GM23338 (cell line): ENCODE measurements at regions not wholly inside any gene's neighbourhood (a gene's known extent, or its start where the extent isn't known, plus 50 kb on each side); places are given as distances from the start of the nearest gene placed in this dataset.

Experiments
- ATAC-seq: fragments of 200-7000 bp; cut with Tn5 transposase; 3 replicates; pipeline ENCODE4 v1.9.1; 2020
- DNase-seq: peaks from one replicate; pipeline ENCODE4 v3.0.0-alpha.2; 2015; ENCODE audit warnings: low spot score
- H2AFZ ChIP-seq: fragments of 200-600 bp; sonication (generic); 2 replicates; pipeline ENCODE4 v1.8.0; 2016; ENCODE audit warnings: antibody characterized with exemption, mild to moderate bottlenecking, moderate library complexity
- H3F3A ChIP-seq: fragments of 200-600 bp; sonication (generic); replicated peaks from 2 replicates; pipeline ENCODE4 v1.8.0; 2017; ENCODE audit warnings: antibody characterized with exemption, mixed run types, low read depth
- H3K27ac ChIP-seq: fragments of 200-600 bp; sonication (generic); 2 replicates; pipeline ENCODE4 v1.6.1; 2016; ENCODE audit warnings: low read depth
- H3K27me3 ChIP-seq: fragments of 200-600 bp; sonication (generic); 2 replicates; pipeline ENCODE4 v1.8.0; 2016; ENCODE audit warnings: mild to moderate bottlenecking, mixed run types, moderate library complexity; ENCODE audit not compliant: insufficient read depth
- H3K36me3 ChIP-seq: fragments of 200-600 bp; sonication (generic); 2 replicates; pipeline ENCODE4 v1.8.0; 2016; ENCODE audit warnings: mild to moderate bottlenecking; ENCODE audit not compliant: insufficient read depth
- H3K4me1 ChIP-seq: fragments of 200-600 bp; sonication (generic); 2 replicates; pipeline ENCODE4 v1.8.0; 2016; ENCODE audit warnings: mild to moderate bottlenecking, moderate library complexity; ENCODE audit not compliant: insufficient read depth
- H3K4me2 ChIP-seq: fragments of 200-600 bp; sonication (generic); 2 replicates; pipeline ENCODE4 v1.7.1; 2017; ENCODE audit warnings: mixed run types
- H3K4me3 ChIP-seq: fragments of 200-600 bp; sonication (generic); 2 replicates; pipeline ENCODE4 v1.6.1; 2016; ENCODE audit warnings: mixed run types
- H3K79me2 ChIP-seq: fragments of 200-600 bp; sonication (generic); replicated peaks from 2 replicates; pipeline ENCODE4 v1.8.0; 2017; ENCODE audit warnings: mild to moderate bottlenecking; ENCODE audit not compliant: insufficient read depth
- H3K9me2 ChIP-seq: fragments of 200-600 bp; sonication (generic); 2 replicates; pipeline ENCODE4 v1.8.0; 2017; ENCODE audit not compliant: insufficient read depth
- H4K20me1 ChIP-seq: fragments of 200-600 bp; sonication (generic); replicated peaks from 2 replicates; pipeline ENCODE4 v1.8.0; 2017; ENCODE audit warnings: mild to moderate bottlenecking; ENCODE audit not compliant: insufficient read depth
- H3K27ac Mint-ChIP-seq: 2 replicates; pipeline ENCODE4 v1.8.0; 2020; ENCODE audit warnings: inconsistent platforms, mild to moderate bottlenecking, moderate library complexity, mixed read lengths
- H3K27me3 Mint-ChIP-seq: 3 replicates; pipeline ENCODE4 v1.8.0; 2022; ENCODE audit warnings: low read depth, mild to moderate bottlenecking, moderate library complexity, mixed read lengths, inconsistent platforms; ENCODE audit not compliant: insufficient read depth, poor library complexity
- H3K36me3 Mint-ChIP-seq: 3 replicates; pipeline ENCODE4 v1.8.0; 2021; ENCODE audit warnings: low read depth, mild to moderate bottlenecking, inconsistent platforms, moderate library complexity, mixed read lengths
- H3K4me1 Mint-ChIP-seq: 3 replicates; pipeline ENCODE4 v1.8.0; 2020; ENCODE audit warnings: mild to moderate bottlenecking, inconsistent platforms, mixed read lengths
- H3K4me3 Mint-ChIP-seq: 3 replicates; pipeline ENCODE4 v1.8.0; 2021; ENCODE audit warnings: moderate library complexity, mild to moderate bottlenecking, inconsistent platforms, mixed read lengths
- H3K9me3 Mint-ChIP-seq: 3 replicates; pipeline ENCODE4 v1.8.0; 2020; ENCODE audit warnings: moderate library complexity, mild to moderate bottlenecking, inconsistent platforms, mixed read lengths
- CREB1 ChIP-seq: fragments of 250-450 bp; sonication (Bioruptor Pico); IDR thresholded peaks from 2 replicates; pipeline ENCODE4 v1.5.0; 2020; ENCODE audit warnings: low read depth, mild to moderate bottlenecking, moderate library complexity
- ETS1 ChIP-seq: IDR thresholded peaks from 2 replicates; pipeline ENCODE4 v1.6.1; 2016; ENCODE audit warnings: antibody characterized with exemption
- EZH2 ChIP-seq: fragments of 200-600 bp; sonication (generic); IDR thresholded peaks from one replicate; pipeline ENCODE4 v1.8.0; 2017; ENCODE audit warnings: antibody characterized with exemption, mild to moderate bottlenecking, low read depth; ENCODE audit not compliant: unreplicated experiment
- JUNB ChIP-seq: IDR thresholded peaks from one replicate; pipeline ENCODE4 v1.6.1; 2016; ENCODE audit warnings: antibody characterized with exemption; ENCODE audit not compliant: unreplicated experiment
- NANOG ChIP-seq: IDR thresholded peaks from 2 replicates; pipeline ENCODE4 v1.6.1; 2016; ENCODE audit warnings: antibody characterized with exemption, borderline replicate concordance
- POLR2AphosphoS5 ChIP-seq: IDR thresholded peaks from 2 replicates; pipeline ENCODE4 v1.6.1; 2016; ENCODE audit warnings: antibody characterized with exemption, low read depth
- STAT1 ChIP-seq: IDR thresholded peaks from one replicate; pipeline ENCODE4 v1.6.1; 2016; ENCODE audit warnings: antibody characterized with exemption; ENCODE audit not compliant: unreplicated experiment
- ZNF114 ChIP-seq: fragments of 250-450 bp; sonication (Bioruptor Pico); IDR thresholded peaks from 2 replicates; pipeline ENCODE4 v1.5.0; 2020; ENCODE audit warnings: mild to moderate bottlenecking, moderate library complexity
- TF ChIP-seq, protein P1 (sequence below): fragments of 250-450 bp; sonication (Bioruptor Pico); IDR thresholded peaks from 2 replicates; pipeline ENCODE4 v1.5.0; 2020; ENCODE audit warnings: mild to moderate bottlenecking, moderate library complexity
- TF ChIP-seq, protein P2 (sequence below), 2 experiments: fragments of 200-600 bp in 1 of 2; sonication (generic) in 1 of 2; conservative IDR thresholded peaks; 2 replicates each; pipeline versions ENCODE4 v1.5.1 to v1.6.1; 2016 to 2017; ENCODE audit warnings: antibody characterized with exemption in 2 of 2, low read depth in 2 of 2, mild to moderate bottlenecking in 2 of 2, moderate library complexity in 1 of 2

DNA sequence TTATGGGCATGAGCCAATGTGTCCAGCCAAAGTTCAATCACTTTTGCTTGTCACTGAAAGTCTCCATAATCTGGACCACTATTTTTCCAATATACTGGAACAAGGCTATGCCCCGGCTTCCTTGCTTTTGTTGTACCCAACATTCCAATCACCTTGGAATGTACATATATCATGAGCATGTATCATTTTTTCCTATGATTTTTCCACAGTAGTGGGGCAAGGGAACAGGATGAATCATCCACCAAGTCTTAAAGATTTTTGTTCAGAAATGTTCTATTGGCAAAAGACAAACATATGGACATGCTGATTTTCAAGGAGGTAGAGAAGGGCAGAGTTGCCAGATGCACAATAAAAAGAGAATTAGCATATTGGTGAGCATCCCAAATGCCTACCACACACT, 548.1 kb upstream of the INTU start:
- Histone ChIP-seq H3K27ac (no peak overlapping the region), H3K4me3 (no peak overlapping the region), H4K20me1 (no peaks in the 10 kb centered on the region), H3F3A (no peaks in the 10 kb centered on the region), H3K27me3 (no peaks in the 10 kb centered on the region), H3K4me1 (no peaks in the 10 kb centered on the region), H3K9me2 (peaks cover 14% of the 10 kb centered on the region; the same call in 1 of the 2 replicates), H3K79me2 (no peaks in the 10 kb centered on the region), H3K4me2 (no peak overlapping the region), H2AFZ (no peak overlapping the region), H3K36me3 (peaks cover 10% of the 10 kb centered on the region; the same call in 1 of the 2 replicates)
- no peak for ATAC-seq
- H3K27me3 Mint-ChIP-seq = peaks cover 3% of the 10 kb centered on the region
- H3K9me3 Mint-ChIP-seq = peaks cover 31% of the 10 kb centered on the region
- DNase-seq = no peak
- no peaks in the 10 kb centered on the region for H3K4me1 Mint-ChIP-seq
- H3K4me3 Mint-ChIP-seq = no peak overlapping the region
- H3K36me3 Mint-ChIP-seq = peaks cover 31% of the 10 kb centered on the region; the same call in 2 of the 3 replicates
- no peak overlapping the region for H3K27ac Mint-ChIP-seq
- TF ChIP-seq EZH2 = no peak
- TF ChIP-seq, protein P1, sequence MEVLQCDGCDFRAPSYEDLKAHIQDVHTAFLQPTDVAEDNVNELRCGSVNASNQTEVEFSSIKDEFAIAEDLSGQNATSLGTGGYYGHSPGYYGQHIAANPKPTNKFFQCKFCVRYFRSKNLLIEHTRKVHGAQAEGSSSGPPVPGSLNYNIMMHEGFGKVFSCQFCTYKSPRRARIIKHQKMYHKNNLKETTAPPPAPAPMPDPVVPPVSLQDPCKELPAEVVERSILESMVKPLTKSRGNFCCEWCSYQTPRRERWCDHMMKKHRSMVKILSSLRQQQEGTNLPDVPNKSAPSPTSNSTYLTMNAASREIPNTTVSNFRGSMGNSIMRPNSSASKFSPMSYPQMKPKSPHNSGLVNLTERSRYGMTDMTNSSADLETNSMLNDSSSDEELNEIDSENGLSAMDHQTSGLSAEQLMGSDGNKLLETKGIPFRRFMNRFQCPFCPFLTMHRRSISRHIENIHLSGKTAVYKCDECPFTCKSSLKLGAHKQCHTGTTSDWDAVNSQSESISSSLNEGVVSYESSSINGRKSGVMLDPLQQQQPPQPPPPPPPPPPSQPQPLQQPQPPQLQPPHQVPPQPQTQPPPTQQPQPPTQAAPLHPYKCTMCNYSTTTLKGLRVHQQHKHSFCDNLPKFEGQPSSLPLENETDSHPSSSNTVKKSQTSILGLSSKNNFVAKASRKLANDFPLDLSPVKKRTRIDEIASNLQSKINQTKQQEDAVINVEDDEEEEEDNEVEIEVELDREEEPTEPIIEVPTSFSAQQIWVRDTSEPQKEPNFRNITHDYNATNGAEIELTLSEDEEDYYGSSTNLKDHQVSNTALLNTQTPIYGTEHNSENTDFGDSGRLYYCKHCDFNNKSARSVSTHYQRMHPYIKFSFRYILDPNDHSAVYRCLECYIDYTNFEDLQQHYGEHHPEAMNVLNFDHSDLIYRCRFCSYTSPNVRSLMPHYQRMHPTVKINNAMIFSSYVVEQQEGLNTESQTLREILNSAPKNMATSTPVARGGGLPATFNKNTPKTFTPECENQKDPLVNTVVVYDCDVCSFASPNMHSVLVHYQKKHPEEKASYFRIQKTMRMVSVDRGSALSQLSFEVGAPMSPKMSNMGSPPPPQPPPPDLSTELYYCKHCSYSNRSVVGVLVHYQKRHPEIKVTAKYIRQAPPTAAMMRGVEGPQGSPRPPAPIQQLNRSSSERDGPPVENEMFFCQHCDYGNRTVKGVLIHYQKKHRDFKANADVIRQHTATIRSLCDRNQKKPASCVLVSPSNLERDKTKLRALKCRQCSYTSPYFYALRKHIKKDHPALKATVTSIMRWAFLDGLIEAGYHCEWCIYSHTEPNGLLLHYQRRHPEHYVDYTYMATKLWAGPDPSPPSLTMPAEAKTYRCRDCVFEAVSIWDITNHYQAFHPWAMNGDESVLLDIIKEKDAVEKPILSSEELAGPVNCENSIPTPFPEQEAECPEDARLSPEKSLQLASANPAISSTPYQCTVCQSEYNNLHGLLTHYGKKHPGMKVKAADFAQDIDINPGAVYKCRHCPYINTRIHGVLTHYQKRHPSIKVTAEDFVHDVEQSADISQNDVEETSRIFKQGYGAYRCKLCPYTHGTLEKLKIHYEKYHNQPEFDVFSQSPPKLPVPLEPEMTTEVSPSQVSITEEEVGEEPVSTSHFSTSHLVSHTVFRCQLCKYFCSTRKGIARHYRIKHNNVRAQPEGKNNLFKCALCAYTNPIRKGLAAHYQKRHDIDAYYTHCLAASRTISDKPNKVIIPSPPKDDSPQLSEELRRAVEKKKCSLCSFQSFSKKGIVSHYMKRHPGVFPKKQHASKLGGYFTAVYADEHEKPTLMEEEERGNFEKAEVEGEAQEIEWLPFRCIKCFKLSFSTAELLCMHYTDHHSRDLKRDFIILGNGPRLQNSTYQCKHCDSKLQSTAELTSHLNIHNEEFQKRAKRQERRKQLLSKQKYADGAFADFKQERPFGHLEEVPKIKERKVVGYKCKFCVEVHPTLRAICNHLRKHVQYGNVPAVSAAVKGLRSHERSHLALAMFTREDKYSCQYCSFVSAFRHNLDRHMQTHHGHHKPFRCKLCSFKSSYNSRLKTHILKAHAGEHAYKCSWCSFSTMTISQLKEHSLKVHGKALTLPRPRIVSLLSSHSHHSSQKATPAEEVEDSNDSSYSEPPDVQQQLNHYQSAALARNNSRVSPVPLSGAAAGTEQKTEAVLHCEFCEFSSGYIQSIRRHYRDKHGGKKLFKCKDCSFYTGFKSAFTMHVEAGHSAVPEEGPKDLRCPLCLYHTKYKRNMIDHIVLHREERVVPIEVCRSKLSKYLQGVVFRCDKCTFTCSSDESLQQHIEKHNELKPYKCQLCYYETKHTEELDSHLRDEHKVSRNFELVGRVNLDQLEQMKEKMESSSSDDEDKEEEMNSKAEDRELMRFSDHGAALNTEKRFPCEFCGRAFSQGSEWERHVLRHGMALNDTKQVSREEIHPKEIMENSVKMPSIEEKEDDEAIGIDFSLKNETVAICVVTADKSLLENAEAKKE (CRISPR knock-in tag) = no peak
- no peak for TF ChIP-seq ZNF114 (CRISPR knock-in tag)

GRCh38 chr4:127097061-127097460, 535.7 kb upstream of the INTU start:
- DNase-seq (no peak), ATAC-seq (no peak)
- Mint-ChIP-seq H3K27ac (no peak overlapping the region), H3K4me1 (no peaks in the 10 kb centered on the region), H3K36me3 (0 out of 3 replicates have a peak, but pooled peaks cover 4% of the 10 kb centered on the region), H3K4me3 (no peak overlapping the region), H3K27me3 (no peaks in the 10 kb centered on the region), H3K9me3 (peaks cover 13% of the 10 kb centered on the region)
- Histone ChIP-seq H3K27ac (no peak overlapping the region), H3K4me1 (no peaks in the 10 kb centered on the region), H3K27me3 (no peaks in the 10 kb centered on the region), H3K4me2 (no peak overlapping the region), H2AFZ (no peak overlapping the region), H4K20me1 (no peaks in the 10 kb centered on the region), H3K9me2 (no peaks in the 10 kb centered on the region; the same call in 1 of the 2 replicates), H3K4me3 (no peak overlapping the region), H3K36me3 (0 out of 2 replicates have a peak, but pooled peaks cover 3% of the 10 kb centered on the region), H3K79me2 (no peaks in the 10 kb centered on the region), H3F3A (no peaks in the 10 kb centered on the region)
- TF ChIP-seq NANOG (no peak), ETS1 (no peak), POLR2AphosphoS5 (no peak), EZH2 (no peak), JUNB (no peak), STAT1 (no peak), CREB1 (CRISPR knock-in tag) (no peak)
- TF ChIP-seq, protein P2, sequence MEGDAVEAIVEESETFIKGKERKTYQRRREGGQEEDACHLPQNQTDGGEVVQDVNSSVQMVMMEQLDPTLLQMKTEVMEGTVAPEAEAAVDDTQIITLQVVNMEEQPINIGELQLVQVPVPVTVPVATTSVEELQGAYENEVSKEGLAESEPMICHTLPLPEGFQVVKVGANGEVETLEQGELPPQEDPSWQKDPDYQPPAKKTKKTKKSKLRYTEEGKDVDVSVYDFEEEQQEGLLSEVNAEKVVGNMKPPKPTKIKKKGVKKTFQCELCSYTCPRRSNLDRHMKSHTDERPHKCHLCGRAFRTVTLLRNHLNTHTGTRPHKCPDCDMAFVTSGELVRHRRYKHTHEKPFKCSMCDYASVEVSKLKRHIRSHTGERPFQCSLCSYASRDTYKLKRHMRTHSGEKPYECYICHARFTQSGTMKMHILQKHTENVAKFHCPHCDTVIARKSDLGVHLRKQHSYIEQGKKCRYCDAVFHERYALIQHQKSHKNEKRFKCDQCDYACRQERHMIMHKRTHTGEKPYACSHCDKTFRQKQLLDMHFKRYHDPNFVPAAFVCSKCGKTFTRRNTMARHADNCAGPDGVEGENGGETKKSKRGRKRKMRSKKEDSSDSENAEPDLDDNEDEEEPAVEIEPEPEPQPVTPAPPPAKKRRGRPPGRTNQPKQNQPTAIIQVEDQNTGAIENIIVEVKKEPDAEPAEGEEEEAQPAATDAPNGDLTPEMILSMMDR (conservative IDR thresholded peaks at IDR 0.05; ENCODE audit: low read depth in 2 of 2) = no peak
